ENCODE measurements at regions not wholly inside any gene's neighbourhood (a gene's known extent, or its start where the extent isn't known, plus 50 kb on each side); places are given as distances from the start of the nearest gene placed in this dataset.

GRCh38 chr12:126084480-126084879 is 1019.2 kb downstream of the AACS start:
- in situ Hi-C loops (cut with MboI) (no loop called here), intact Hi-C loops (cut with micrococcal nuclease; ENCODE audit: unreplicated experiment) (no loop called here)
- TF ChIP-seq PML (IDR thresholded peaks at IDR 0.05; ENCODE audit: low read length) (no peak), MEF2A (IDR thresholded peaks at IDR 0.05; ENCODE audit: insufficient read depth, low read depth, low read length) (no peak), ZNF274 (IDR thresholded peaks at IDR 0.05; ENCODE audit: insufficient read depth, insufficient read length) (no peak), ZNF687 (IDR thresholded peaks at IDR 0.05) (no peak), FOXM1 (IDR thresholded peaks at IDR 0.05; ENCODE audit: low read depth, low read length) (no peak), TCF3 (IDR thresholded peaks at IDR 0.05; ENCODE audit: borderline replicate concordance, insufficient read depth, low read depth, low read length) (no peak), GABPA (IDR thresholded peaks at IDR 0.05; ENCODE audit: low read depth) (no peak), TBL1XR1 (IDR thresholded peaks at IDR 0.05; ENCODE audit: low read depth, low read length) (no peak), RCOR1 (conservative IDR thresholded peaks at IDR 0.05; ENCODE audit: low read depth, low read length) (no peak), POLR2A (IDR thresholded peaks at IDR 0.05; ENCODE audit: low read depth, low read length) (no peak), SRF (IDR thresholded peaks at IDR 0.05; ENCODE audit: low read depth in 2 of 2, low read length in 2 of 2) (no peak), SIX5 (IDR thresholded peaks at IDR 0.05; ENCODE audit: low read depth, low read length, severe bottlenecking) (no peak), MXI1 (IDR thresholded peaks at IDR 0.05; ENCODE audit: low read depth, low read length) (no peak), CBX3 (IDR thresholded peaks at IDR 0.05; ENCODE audit: borderline replicate concordance, low read depth) (no peak), MYC (IDR thresholded peaks at IDR 0.05; ENCODE audit: insufficient read depth, insufficient read length, insufficient replicate concordance, low read length, severe bottlenecking) (no peak), TAF1 (IDR thresholded peaks at IDR 0.05; ENCODE audit: borderline replicate concordance, low read depth, low read length) (no peak), NFYA (IDR thresholded peaks at IDR 0.05; ENCODE audit: borderline replicate concordance, low read depth, low read length) (no peak)
- Histone ChIP-seq H4K20me1 (ENCODE audit: control insufficient read depth, insufficient read depth) (no peaks in the 10 kb centered on the region), H3K9ac (ENCODE audit: control insufficient read depth, insufficient read depth, low read length) (no peak overlapping the region), H3K27me3 (replicated peaks in 1 of 2; ENCODE audit: control insufficient read depth in 2 of 2, insufficient read depth in 2 of 2, low read length in 1 of 2) (no peaks in the 10 kb centered on the region), H3K4me1 (ENCODE audit: control insufficient read depth, insufficient read depth, low read length) (no peaks in the 10 kb centered on the region), H3K9me3 (replicated peaks; ENCODE audit: control insufficient read depth, insufficient read depth, low read length) (no peaks in the 10 kb centered on the region), H3K4me2 (ENCODE audit: control insufficient read depth, insufficient read depth) (no peak overlapping the region), H3K36me3 (ENCODE audit: control insufficient read depth in 2 of 2, insufficient read depth in 2 of 2, low read length in 1 of 2) (no peaks in the 10 kb centered on the region), H3K4me3 (no peak overlapping the region), H3K27ac (ENCODE audit: control insufficient read depth, insufficient read depth) (no peak overlapping the region), H3K79me2 (ENCODE audit: control insufficient read depth, insufficient read depth, low read length) (no peaks in the 10 kb centered on the region), H2AFZ (ENCODE audit: control insufficient read depth, low read depth, low read length) (no peak overlapping the region)
- RAD21 ChIA-PET (ENCODE audit: unreplicated experiment) = no interaction called here
- FAIRE-seq (no peak), DNase-seq (ENCODE audit: low read depth, low spot score) (no peak), ATAC-seq (no peak)
- POLR2A ChIA-PET = no interaction called here
- CTCF ChIA-PET = no interaction called here
- SMC1A ChIA-PET (ENCODE audit: uncharacterized antibody, unreplicated experiment) = no interaction called here
- no TSS peak for BruUV-seq (replicated peaks)
